Liver (tissue), 8 donors: ENCODE measurements at regions not wholly inside any gene's neighbourhood (a gene's known extent, or its start where the extent isn't known, plus 50 kb on each side); places are given as distances from the start of the nearest gene placed in this dataset.

Experiments
- DNase-seq: peaks from one replicate; pipeline ENCODE4 v3.0.0-alpha.2; 2017; ENCODE audit warnings: low spot score
- H3K27ac ChIP-seq, 2 donors: one replicate each; pipeline ENCODE4 v1.7.0; 2013; ENCODE audit warnings: inconsistent platforms in 2 of 2, low read length in 2 of 2, control low read depth in 1 of 2, low read depth in 1 of 2, mild to moderate bottlenecking in 1 of 2
- H3K27me3 ChIP-seq, 4 donors: one replicate each; pipeline versions ENCODE4 v1.6.1 to v1.7.0; 2013; ENCODE audit warnings: low read length in 3 of 4, inconsistent platforms in 1 of 4, mild to moderate bottlenecking in 1 of 4, moderate library complexity in 1 of 4; ENCODE audit not compliant: control insufficient read depth in 4 of 4, insufficient read depth in 4 of 4
- H3K36me3 ChIP-seq, 4 donors: one replicate each; pipeline versions ENCODE4 v1.6.1 to v1.7.0; 2013; ENCODE audit warnings: low read length in 3 of 4, mild to moderate bottlenecking in 3 of 4, low read depth in 1 of 4, moderate library complexity in 1 of 4; ENCODE audit not compliant: control insufficient read depth in 4 of 4, insufficient read depth in 3 of 4
- H3K4me1 ChIP-seq, 4 donors: one replicate each; pipeline versions ENCODE4 v1.6.1 to v1.7.0; 2013; ENCODE audit warnings: low read length in 3 of 4, mild to moderate bottlenecking in 3 of 4, moderate library complexity in 1 of 4; ENCODE audit not compliant: control insufficient read depth in 4 of 4, insufficient read depth in 4 of 4
- H3K4me3 ChIP-seq, 3 donors: one replicate each; pipeline versions ENCODE4 v1.6.1 to v1.7.0; 2013; ENCODE audit warnings: low read length in 3 of 3, control low read depth in 1 of 3, low read depth in 1 of 3, mild to moderate bottlenecking in 1 of 3
- H3K9ac ChIP-seq, 2 donors: one replicate each; pipeline ENCODE4 v1.7.0; 2013; ENCODE audit warnings: low read length in 2 of 2, mild to moderate bottlenecking in 2 of 2, moderate library complexity in 2 of 2, control low read depth in 1 of 2, low read depth in 1 of 2
- H3K9me3 ChIP-seq, 4 donors: one replicate each; pipeline versions ENCODE4 v1.6.1 to v1.7.0; 2013; ENCODE audit warnings: low read length in 3 of 4; ENCODE audit not compliant: control insufficient read depth in 4 of 4
- CTCF ChIP-seq: fragments of 150-350 bp; IDR thresholded peaks from 2 replicates; pipeline ENCODE4 v1.5.1; 2017; ENCODE audit warnings: improper control_type of control experiment, low read depth, low read length; ENCODE audit not compliant: missing input control
- EGR1 ChIP-seq, 2 donors: IDR thresholded peaks; 2 replicates each; pipeline ENCODE4 v1.6.1; 2016 to 2018; ENCODE audit warnings: antibody characterized with exemption in 2 of 2, low read depth in 2 of 2
- HNF4A ChIP-seq, 2 donors: conservative IDR thresholded peaks; 2 replicates each; pipeline ENCODE4 v1.6.1; 2016; ENCODE audit warnings: antibody characterized with exemption in 2 of 2, mild to moderate bottlenecking in 2 of 2
- HNF4G ChIP-seq: IDR thresholded peaks from 2 replicates; pipeline ENCODE4 v1.6.1; 2016; ENCODE audit warnings: antibody characterized with exemption
- JUND ChIP-seq, 2 donors: IDR thresholded peaks; 2 replicates each; pipeline ENCODE4 v1.6.1; 2016; ENCODE audit warnings: antibody characterized with exemption in 2 of 2
- NR2F2 ChIP-seq: IDR thresholded peaks from 2 replicates; pipeline ENCODE4 v1.6.1; 2016; ENCODE audit warnings: antibody characterized with exemption
- RAD21 ChIP-seq, 2 donors: IDR thresholded peaks; 2 replicates each; pipeline ENCODE4 v1.6.1; 2016; ENCODE audit warnings: antibody characterized with exemption in 2 of 2, mild to moderate bottlenecking in 2 of 2
- REST ChIP-seq: IDR thresholded peaks from 2 replicates; pipeline ENCODE4 v1.6.1; 2016; ENCODE audit warnings: antibody characterized with exemption, mild to moderate bottlenecking
- RXRA ChIP-seq, 2 donors: IDR thresholded peaks; 2 replicates each; pipeline ENCODE4 v1.6.1; 2017 to 2018; ENCODE audit warnings: antibody characterized with exemption in 2 of 2, mild to moderate bottlenecking in 1 of 2
- SP1 ChIP-seq: IDR thresholded peaks from 2 replicates; pipeline ENCODE4 v1.6.1; 2018; ENCODE audit warnings: antibody characterized with exemption, mild to moderate bottlenecking
- YY1 ChIP-seq: IDR thresholded peaks from 2 replicates; pipeline ENCODE4 v1.6.1; 2016; ENCODE audit warnings: antibody characterized with exemption, mild to moderate bottlenecking
- WGBS: extraction: QIAGEN DNeasy Blood & Tissue Kit; methylation state at CpG from one replicate; pipeline ENCODE4 v1.1.7; 2013; 5-methylcytosine and 5-hydroxymethylcytosine counted together
- donor health status: healthy.
- donor health status: healthy.
- donor health status: healthy.
- donor health status: healthy.
- donor health status: healthy.

- WGBS = 8% methylated on average over 4 of the region's 4 CpGs
- Histone ChIP-seq H3K4me3 (no peak overlapping the region), H3K27me3 (peaks cover 0 to 3% (median 0%) of the 10 kb centered on the region in 4 donors), H3K27ac (no peak overlapping the region), H3K36me3 (no peaks in the 10 kb centered on the region), H3K9me3 (no peaks in the 10 kb centered on the region), H3K4me1 (no peaks in the 10 kb centered on the region), H3K9ac (no peak overlapping the region)
- DNase-seq = no peak
- TF ChIP-seq CTCF = peak; percentile 58
- peak; percentile 71 to 80 for TF ChIP-seq RAD21 (IDR thresholded peaks at IDR 0.05)
- TF ChIP-seq NR2F2 = no peak
Observed at GRCh38 chr11:91248199-91248807, 976.3 kb upstream of the FAT3 start.

- H3K9ac ChIP-seq = no peak overlapping the region
- H3K27ac ChIP-seq = no peak overlapping the region
- H3K4me3 ChIP-seq = no peak overlapping the region
- no peaks in the 10 kb centered on the region for H3K36me3 ChIP-seq
- peaks cover 0 to 3% (median 0%) of the 10 kb centered on the region in 4 donors for H3K27me3 ChIP-seq
- no peaks in the 10 kb centered on the region for H3K9me3 ChIP-seq
- DNase-seq = no peak
- WGBS = 56% methylated on average over 5 of the region's 5 CpGs
- H3K4me1 ChIP-seq = no peaks in the 10 kb centered on the region
- no peak for TF ChIP-seq EGR1 (IDR thresholded peaks at IDR 0.05; ENCODE audit: low read depth in 2 of 2)
- TF ChIP-seq RXRA (IDR thresholded peaks at IDR 0.05) = no peak
- TF ChIP-seq CTCF = no peak
- TF ChIP-seq JUND (IDR thresholded peaks at IDR 0.05) = no peak
- no peak for TF ChIP-seq HNF4A (conservative IDR thresholded peaks at IDR 0.05)
- TF ChIP-seq REST = no peak
- TF ChIP-seq SP1 = no peak
- no peak for TF ChIP-seq HNF4G
- TF ChIP-seq YY1 = no peak
Observed at GRCh38 chr11:91247009-91247735, 977.4 kb upstream of the FAT3 start.
